ENCODE measurements at regions not wholly inside any gene's neighbourhood (a gene's known extent, or its start where the extent isn't known, plus 50 kb on each side); places are given as distances from the start of the nearest gene placed in this dataset.
"Not testable (repeated sequence)": the region's sequence is repeated elsewhere in the genome, so short reads cannot be mapped to it uniquely, and the experiment has no call there.

DNA sequence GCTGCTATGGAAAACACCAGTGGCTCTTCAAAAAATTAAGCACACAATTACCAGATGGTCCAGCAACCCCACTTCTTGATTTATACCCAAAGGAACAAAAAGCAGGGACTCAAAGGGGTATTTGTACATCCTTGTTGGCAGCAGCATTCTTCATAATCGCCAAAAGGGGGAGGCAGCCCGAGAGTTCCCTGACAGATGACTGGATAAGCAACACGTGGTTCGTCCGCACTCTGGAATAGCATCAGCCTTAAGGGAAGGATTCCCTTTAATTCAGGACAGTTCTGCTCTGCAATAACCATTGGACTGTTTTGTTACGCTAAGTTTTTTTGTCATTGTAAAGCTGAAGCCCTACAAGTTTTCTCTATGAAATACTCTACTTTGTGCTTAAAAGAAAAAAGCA, 76.7 kb upstream of the TWIST2 start:
- no peak for DNase-seq

DNA sequence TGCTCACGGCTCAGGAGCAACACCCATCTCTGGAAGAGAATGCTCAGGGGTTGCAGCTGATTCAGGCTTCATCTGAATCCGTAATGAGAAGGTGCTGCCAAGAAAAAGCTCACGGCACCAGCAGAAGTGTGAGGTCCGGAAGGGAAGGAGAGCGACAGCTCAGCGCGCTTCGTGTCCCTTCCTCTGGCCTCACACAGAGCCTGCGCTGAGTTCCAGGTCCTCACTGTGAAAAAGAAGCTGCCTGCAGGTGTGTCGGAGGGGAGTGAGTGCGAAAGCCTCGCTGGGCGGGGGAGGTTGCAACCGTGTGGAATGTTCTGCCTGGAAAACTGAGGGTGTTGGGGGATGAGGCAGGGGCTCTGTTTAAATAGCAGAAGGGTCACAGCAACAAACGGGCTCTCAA, 76.2 kb upstream of the TWIST2 start:
- no peak for DNase-seq

DNA sequence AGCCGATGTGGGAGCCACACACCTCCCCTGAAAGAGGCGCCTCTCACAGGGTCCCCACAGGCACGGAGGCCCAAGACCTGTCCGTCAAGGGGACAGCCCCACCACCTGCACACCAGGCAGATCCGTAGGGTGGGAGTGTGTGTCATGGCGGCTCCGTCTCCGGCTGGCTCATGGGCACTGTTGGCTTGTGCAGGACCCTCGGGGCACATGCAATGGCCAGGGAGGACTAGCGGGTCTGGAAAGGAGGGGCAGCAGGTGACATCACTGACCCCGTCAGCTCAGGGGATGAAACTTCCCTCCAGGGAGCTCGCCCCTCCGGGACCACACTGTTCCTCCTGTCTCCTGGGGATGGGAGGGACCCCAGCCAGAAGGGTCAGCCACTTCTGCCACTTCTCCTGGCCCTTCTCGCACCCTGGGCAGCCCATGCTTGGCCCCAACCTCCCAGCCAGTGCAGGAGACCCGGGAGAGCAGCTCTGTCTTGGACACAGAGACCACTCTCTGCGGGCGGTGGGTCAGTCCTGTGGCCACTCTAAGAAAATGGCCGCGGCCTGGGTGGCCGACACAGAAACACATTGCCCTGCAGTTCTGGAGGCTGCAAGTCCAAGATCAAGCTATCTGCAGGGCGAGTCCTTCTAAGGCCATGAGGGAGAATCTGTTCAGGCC, 75.1 kb upstream of the TWIST2 start:
- DNase-seq, result no peak

DNA sequence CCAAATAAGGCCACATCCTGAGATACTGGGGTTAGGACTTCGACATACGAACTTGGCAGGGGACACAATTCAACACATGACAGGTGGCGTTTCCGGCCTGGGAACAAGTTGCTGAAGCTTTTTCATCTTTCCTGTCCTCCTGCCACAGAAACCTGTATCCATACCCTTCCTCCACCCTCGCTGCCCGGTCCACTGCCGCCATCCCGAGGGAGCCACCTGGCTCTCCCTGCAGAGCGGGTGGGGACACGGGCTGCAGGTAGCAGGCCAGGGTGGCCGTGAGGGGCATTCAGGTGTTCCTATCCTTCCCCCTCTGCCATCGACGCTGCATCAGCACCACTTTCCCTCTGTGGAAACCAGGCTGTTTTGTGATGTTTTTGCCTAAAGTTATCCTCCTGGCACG, 74.4 kb upstream of the TWIST2 start:
- no peak for DNase-seq

DNA sequence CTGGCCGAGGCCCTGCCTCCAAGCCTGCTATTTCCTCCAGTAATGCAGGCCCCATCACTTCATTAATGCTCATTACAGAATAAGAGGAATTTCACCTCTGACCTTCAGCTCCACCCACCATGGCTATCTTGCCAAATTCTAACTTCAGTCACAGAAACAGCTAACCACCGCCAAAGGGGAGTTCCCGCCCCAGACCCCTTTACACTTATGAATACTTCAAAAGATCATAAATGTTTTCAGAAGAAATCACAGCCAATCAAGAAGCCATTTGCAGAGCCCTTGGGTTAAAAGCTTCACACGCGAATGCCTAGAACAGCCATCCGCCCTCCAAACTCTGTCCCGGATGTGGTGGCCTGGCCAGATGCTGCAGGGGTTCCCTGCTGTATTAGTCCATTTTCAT, 73.8 kb upstream of the TWIST2 start:
- no peak for DNase-seq

DNA sequence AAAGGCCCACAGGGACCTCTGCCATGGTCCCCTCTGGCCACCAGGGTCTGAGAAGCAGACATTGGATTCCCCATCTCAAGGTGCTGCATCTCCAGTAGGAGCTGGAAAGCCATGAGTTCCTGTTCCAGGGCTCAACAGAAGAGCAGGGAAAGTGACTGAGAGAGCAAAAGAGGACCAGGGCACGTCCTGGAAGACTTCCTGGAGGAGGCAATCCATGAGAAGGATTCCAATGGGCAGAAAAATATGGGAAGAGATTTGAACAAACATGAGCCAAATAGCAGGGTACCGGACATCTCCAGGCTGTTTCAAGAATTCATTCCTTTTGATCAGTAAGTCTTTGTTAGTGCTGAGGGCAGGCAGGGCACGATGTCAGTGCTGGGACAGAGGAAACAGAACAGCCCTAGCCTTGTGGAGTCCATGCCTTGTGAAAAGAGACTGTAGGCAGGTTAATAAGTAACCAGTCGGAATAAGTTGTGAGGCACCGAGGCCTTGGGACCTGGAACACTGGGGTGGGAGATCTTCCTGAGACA, 72.8 kb upstream of the TWIST2 start:
- no peak for DNase-seq

DNA sequence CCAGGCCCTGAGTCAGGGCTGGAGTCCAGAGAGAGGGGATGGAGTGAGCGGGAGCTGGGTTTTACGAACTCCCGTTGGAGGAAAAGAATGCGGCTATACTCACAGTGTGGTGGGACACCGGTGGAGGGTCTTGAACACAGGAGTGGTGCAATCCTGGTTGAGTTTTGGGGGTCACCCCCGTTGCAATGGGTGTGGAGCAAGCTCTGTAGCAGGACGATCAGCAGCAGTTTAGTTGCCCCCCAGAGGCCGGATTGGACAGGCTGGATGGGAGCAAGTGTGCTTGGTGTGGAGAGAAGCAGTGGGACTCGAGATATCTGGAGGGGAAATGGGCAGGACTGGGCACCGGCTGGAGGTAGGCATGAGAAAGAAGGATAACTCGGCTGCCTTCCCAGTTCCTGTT, 72.3 kb upstream of the TWIST2 start:
- DNase-seq, result no peak

DNA sequence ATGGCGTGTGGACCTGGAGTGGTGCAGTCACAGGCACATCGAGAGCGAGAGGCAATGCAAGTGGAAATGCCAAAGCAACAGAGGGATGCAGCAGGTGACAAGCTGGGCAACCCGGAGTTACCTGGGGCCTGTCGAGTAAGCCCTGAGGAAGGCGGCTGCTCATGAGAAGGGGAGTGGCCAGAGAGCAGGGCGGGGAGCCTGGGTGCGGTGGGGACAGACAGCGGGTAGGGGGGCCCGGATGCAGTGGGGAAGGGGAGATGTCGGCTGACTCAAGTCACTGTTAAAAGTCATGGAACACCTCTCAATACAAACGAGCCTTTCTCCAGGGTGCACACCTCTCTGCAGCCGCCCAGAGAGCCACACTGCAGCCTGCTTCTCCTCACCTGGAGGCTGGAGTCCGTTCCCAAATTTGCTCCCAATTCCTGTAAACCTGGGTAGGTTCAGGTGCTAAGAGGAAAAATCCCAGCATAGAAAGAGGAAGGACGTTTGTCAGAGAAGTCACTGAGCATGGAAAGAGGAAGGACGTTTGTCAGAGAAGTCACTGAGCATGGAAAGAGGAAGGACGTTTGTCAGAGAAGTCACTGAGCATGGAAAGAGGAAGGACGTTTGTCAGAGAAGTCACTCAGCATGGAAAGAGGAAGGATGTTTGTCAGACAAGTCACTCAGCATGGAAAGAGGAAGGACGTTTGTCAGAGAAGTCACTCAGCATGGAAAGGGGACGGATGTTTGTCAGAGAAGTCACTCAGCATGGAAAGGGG, 71.7 kb upstream of the TWIST2 start:
- no peak for DNase-seq

DNA sequence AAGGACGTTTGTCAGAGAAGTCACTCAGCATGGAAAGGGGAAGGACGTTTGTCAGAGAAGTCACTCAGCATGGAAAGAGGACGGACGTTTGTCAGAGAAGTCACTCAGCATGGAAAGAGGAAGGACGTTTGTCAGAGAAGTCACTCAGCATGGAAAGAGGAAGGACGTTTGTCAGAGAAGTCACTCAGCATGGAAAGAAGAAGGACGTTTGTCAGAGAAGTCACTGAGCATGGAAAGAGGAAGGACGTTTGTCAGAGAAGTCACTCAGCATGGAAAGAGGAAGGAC, 71.2 kb upstream of the TWIST2 start:
- DNase-seq, result not testable (repeated sequence)

DNA sequence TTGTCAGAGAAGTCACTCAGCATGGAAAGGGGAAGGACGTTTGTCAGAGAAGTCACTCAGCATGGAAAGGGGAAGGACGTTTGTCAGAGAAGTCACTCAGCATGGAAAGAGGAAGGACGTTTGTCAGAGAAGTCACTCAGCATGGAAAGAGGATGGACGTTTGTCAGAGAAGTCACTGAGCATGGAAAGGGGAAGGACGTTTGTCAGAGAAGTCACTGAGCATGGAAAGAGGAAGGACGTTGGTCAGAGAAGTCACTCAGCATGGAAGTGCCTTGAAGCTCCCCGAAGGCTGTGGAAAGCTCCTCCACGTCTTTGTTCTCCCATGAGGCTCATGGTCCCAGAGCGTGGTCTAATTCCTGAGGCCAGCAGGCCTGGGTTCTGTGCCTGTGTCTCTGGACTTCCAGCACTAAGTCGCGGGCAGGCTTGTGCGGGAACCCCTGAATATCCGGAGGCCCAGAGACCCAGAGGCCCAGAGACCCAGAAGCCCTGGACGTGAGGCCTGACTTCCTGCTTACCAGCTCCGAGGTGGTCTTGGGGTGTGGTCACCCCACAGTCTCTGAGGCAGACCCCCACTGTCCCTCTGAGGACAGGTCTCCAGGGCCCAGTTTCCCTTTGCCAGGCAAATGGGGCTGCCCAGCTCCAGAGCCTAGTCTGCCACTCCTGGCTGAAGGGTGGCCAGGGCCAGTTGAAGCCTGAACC, 70.4 kb upstream of the TWIST2 start:
- no peak for DNase-seq

DNA sequence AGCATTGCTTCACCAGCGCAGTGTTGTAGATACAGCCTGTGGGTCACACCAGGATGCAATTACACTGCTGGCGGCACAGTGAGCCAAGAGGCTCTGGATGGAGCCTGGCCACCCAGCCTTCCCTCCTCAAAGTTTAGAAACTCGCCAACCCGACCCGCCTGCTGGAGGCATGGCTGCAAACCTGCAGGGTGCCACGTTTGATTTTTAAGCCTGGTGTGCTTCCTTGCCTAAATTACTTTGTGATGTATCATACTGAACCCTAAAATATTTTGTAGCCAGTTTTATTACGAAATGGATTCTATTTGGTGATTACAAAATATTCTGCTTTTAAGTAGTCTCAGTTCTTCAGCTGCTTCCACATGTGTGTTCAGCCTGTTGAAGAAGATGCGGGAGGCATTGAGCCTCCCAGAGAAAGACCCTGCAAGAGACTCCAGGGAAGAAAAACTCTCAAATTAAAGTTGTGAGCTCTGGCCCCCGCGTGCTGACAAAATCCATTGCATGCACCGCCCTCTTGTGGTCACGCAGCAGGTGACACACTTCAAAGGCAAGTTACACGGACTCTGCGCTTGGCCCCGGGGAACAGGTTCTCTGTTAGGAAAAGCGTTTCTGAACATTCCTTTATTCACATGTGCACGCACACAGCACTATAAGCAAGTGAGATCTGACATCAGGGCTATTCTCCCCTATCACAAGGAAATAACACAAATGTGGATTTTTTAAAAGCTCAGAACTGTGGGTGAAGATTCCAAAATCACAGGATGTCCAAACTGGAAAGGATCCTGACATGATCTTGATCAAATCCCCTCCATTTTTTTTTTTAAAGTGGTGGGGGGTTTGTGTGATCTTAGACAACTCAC, 63.0 kb upstream of the TWIST2 start:
- DNase-seq, result peak; percentile 42

DNA sequence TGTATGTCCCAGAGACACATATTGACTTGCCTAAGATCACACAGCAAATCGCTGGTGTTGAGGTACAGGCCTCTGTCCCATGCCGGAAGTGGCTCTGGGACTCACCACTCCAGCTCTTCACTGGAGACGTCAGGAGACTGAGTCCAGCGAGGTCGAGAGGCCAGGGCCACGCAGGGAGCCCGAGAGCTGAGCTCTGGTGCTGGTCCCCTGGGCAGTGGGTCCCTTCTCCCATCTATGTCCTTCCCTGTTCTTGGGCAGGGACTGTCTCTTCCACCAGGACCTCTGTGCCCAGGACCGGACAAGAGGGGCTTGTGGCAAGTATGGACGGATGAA, 62.4 kb upstream of the TWIST2 start:
- no peak for DNase-seq

DNA sequence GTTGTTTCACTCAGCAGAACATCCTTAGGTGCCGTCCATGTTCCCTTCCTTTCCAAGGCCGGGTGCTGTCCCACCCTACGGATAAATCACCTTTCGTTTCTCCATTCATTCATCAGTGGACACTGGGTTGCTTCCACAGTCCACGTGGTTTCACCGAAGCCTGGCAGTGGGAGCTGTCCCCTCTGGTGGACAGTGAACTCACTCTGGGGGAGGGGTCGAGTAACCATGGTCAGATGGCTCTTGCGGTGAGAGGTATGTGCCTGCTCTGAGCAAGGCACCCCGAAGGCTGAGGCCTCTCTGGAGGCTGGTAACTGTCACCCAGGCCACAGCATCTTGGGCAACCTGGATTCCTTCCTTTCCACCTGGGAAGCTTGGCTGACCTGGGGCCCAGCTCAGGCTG, 61.5 kb upstream of the TWIST2 start:
- DNase-seq, result no peak

DNA sequence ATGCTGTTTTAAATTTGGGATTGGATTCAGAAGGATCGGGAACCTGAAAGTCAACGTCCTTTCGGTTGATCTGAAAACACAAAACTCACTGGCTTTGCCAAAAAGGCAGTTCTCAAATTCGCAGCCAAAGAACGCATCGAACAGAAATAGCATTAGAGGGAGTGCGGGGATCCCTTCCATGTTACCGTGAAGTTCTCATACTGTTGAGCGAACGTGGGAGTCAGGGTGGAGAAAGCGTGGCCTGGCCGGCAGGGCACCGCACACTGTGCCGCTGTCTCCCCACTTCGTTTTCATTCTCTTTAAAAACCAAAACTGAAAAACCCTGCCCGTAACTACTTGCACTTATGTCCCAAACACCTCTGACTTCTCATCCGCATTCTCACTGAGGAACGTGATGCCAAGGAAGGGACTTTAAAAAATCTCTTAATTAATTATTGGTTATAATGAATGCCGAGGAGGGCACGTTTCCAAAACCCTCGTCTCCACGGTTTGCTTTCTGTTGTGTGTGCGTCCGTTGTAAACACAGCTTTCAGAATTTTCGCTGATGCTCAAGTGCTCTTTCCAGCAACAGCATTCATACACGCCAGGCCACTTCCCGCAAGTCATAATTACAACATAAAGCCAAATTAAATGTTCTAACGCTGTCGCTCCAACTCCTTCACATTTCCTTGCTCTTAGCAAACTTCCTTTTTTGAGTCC, 60.9 kb upstream of the TWIST2 start:
- no peak for DNase-seq

DNA sequence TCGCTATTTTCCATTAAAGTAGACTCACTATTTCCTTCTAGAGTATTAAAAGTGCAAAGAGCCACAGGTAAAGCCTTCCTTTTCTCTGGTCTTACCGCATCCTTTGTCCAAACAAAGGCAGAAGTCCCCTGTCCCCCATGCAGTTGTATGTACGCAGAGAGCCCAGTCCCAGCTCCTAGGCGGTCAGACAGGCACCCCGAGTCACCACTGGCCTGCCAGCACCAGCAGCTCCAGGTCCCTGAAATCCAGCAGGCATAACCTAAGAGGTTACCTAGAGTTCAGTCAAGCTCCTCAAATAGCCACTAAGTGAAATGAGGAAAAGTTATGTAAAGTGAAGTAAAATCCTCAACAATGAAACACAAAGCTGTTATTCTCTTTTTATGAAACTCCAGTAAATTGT, 60.4 kb upstream of the TWIST2 start:
- DNase-seq, result no peak

DNA sequence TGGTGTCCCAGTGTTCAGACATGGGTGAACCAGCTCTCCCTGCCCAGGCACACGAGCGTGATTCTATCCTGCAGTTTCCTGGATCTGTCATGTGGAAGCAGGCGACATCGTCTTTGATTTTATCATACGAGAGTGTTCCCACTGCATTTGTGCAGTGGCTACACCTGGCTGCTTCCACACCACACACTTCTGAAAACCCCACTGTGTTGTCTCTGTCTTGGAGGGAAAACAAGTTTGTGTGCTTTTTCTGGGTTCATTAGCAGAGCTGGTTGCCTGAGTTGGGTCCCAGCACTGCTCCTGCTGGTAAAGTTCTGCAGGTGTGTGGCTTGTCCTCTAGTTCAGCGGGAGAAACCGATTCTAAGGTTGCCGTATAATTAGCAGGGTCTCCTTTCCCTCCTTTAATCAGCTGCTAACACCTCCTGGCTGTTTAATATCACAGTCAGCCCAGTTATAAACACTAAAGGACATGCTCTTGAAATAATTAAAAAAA, 58.5 kb upstream of the TWIST2 start:
- DNase-seq, result no peak

DNA sequence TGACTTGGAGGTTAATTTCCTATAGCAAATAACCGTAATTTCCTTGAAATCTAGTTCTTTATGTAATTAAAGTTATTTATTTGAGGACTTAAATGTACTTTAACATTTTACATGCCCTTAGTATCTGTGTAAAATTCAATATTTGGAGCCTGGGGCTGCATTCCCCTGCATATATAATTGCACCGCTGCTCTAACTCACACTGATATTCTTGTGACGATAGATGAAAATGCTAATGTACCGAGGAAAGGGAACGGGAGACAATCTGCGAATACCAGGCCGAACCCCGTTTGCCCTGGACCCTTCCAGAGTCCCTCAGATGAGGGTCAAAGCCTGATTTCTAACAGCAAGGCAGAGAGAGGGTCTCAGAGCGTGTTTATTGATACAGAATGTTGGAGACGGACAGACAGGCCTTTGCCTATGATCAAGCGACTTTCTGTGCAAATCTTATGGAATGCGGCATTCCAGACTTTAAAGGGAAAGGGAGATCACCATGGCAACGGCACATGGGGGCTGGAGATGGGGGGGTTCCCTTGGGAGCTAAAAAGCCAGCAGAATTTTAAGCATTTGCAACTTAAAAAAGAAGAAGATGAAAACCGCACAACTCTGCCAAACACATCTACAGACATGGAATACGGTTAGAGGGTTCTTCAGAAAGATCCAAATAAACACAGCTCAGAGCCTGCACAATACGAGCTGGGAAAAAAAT, 57.6 kb upstream of the TWIST2 start:
- DNase-seq, result no peak

DNA sequence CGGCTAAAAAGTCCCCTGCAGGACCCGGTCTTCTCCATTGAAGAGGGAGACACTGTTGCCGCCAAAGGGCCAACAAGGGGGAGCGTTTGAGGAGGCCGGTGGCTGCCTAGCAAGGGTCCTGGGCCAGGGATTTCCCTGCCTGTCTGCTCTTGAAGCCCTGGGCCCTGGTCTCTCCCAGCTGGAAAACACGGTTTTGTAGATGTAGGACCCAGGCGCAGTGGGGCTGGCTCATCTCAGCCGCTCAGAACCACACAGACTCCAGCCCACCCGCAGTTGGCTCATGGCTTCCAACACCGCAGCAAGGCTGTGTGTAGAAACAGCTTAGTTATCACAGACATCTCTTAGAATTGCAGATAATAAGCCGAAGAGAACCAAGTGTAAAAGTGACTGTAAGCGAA, 57.1 kb upstream of the TWIST2 start:
- no peak for DNase-seq

DNA sequence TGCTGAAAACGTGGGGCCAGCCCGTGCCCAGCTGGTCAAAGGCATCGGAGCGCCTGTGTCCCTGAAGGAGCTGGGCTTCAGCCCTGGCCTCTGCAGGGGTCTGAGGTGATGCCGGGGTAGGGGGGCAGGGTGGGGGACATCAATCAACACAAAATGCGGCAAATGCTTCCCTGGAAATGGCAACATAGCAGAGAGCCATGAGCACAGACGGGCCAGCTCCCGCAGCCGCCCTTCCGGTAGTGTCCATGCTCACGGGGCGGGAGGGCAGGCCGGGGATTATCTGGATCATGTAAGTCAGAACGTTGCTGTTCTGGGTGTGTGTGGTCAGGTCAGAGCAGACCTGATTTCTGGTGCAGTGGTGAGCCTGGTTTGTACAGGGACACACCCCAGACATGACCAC, 56.5 kb upstream of the TWIST2 start:
- DNase-seq, result no peak

DNA sequence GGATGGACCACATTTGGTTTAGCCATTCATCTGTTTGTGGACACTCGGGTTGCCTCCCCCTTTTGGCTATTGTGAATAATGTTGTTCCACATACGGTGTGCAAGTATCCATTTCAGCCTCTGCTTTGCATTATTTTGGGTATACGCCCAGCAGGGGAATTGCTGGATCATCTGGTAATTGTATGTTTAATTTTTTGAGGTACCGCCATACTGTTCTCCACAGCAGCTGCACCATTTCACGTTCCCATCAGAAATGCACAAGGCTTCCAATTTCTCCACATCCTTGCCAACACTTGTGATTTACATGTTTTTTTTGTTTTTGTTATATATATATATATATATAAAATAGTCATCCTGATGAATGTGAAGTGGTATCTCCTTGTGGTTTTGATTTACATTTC, 54.6 kb upstream of the TWIST2 start:
- no peak for DNase-seq

DNA sequence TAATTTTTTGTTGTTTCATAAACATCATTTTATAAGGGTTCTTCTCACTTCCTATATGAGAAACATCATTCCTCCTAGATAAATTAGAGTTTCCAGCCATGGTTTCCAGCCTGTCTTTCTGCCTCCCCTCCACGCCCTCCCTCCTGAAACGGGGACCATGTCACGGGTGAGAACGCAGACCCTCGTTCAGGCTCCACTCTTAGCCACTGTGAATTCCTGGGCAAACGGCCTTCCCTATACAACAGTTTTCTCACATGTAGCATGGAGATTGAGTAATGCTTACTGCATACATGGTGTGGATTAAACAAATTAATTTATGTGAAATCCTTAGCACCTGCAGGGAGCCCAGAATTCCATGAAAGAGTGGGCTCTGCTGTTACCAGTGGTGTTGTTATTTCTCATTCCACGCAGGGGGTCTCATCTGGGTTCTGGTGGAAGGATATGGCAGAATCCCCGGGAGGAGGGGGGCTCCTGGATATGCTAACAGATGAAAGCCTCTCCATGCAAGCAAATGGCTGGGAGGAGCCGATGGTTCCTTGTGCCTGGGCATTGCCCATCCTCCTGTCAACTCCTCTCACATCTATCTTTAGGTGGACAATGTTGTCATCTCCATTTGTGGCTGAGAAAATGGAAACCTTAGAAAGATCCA, 54.0 kb upstream of the TWIST2 start:
- no peak for DNase-seq

Data from NCI-H1092 (cell line).